ENCODE measurements at regions not wholly inside any gene's neighbourhood (a gene's known extent, or its start where the extent isn't known, plus 50 kb on each side); places are given as distances from the start of the nearest gene placed in this dataset.

GRCh38 chr4:60249784-60250183 is 950.3 kb upstream of the ADGRL3 start:
- TF ChIP-seq CTCF (IDR thresholded peaks at IDR 0.05 in 2 of 3, conservative IDR thresholded peaks at IDR 0.05 in 1 of 3; ENCODE audit: control insufficient read depth in 2 of 3, extremely low read depth in 1 of 3, insufficient read depth in 1 of 3, low read depth in 3 of 3, low read length in 3 of 3) (no peak), SUZ12 (IDR thresholded peaks at IDR 0.05; ENCODE audit: unreplicated experiment) (no peak), POLR2A (IDR thresholded peaks at IDR 0.05; ENCODE audit: low read depth, low read length) (no peak), BACH1 (IDR thresholded peaks at IDR 0.05; ENCODE audit: borderline replicate concordance) (no peak), E2F8 (IDR thresholded peaks at IDR 0.05; ENCODE audit: low read depth, partially characterized antibody) (no peak), CHD1 (IDR thresholded peaks at IDR 0.05; ENCODE audit: low read depth, low read length) (no peak), EZH2 (IDR thresholded peaks at IDR 0.05; ENCODE audit: borderline replicate concordance, control insufficient read depth, low read depth, low read length) (no peak), REST (IDR thresholded peaks at IDR 0.05; ENCODE audit: low read depth, low read length) (no peak), RB1 (IDR thresholded peaks at IDR 0.05; ENCODE audit: borderline replicate concordance) (no peak), POLR2AphosphoS5 (IDR thresholded peaks at IDR 0.05; ENCODE audit: low read length) (no peak), ZNF274 (IDR thresholded peaks at IDR 0.05; ENCODE audit: insufficient read depth, insufficient read length) (no peak), RAD51 (IDR thresholded peaks at IDR 0.05) (no peak)

All from GM12878 (cell line).